ENCODE measurements at regions not wholly inside any gene's neighbourhood (a gene's known extent, or its start where the extent isn't known, plus 50 kb on each side); places are given as distances from the start of the nearest gene placed in this dataset.

- DNase-seq (ENCODE audit: low read depth in 1 of 2, low spot score in 1 of 2) = no peak
- Histone ChIP-seq H3K4me3 (replicated peaks; ENCODE audit: insufficient read depth, low read length) (no peak overlapping the region), H3K27ac (replicated peaks) (no peak overlapping the region), H3K27me3 (ENCODE audit: insufficient read depth, poor library complexity, severe bottlenecking) (no peaks in the 10 kb centered on the region)
- no peak for TF ChIP-seq GABPA (IDR thresholded peaks at IDR 0.05; ENCODE audit: low read depth)
- no peak for TF ChIP-seq CTCF (IDR thresholded peaks at IDR 0.05; ENCODE audit: insufficient read depth, low read length)
- no peak for TF ChIP-seq SPI1 (IDR thresholded peaks at IDR 0.05; ENCODE audit: borderline replicate concordance, low read depth)
- TF ChIP-seq POLR2AphosphoS5 (IDR thresholded peaks at IDR 0.05; ENCODE audit: low read depth) = no peak
- TF ChIP-seq, protein P1, sequence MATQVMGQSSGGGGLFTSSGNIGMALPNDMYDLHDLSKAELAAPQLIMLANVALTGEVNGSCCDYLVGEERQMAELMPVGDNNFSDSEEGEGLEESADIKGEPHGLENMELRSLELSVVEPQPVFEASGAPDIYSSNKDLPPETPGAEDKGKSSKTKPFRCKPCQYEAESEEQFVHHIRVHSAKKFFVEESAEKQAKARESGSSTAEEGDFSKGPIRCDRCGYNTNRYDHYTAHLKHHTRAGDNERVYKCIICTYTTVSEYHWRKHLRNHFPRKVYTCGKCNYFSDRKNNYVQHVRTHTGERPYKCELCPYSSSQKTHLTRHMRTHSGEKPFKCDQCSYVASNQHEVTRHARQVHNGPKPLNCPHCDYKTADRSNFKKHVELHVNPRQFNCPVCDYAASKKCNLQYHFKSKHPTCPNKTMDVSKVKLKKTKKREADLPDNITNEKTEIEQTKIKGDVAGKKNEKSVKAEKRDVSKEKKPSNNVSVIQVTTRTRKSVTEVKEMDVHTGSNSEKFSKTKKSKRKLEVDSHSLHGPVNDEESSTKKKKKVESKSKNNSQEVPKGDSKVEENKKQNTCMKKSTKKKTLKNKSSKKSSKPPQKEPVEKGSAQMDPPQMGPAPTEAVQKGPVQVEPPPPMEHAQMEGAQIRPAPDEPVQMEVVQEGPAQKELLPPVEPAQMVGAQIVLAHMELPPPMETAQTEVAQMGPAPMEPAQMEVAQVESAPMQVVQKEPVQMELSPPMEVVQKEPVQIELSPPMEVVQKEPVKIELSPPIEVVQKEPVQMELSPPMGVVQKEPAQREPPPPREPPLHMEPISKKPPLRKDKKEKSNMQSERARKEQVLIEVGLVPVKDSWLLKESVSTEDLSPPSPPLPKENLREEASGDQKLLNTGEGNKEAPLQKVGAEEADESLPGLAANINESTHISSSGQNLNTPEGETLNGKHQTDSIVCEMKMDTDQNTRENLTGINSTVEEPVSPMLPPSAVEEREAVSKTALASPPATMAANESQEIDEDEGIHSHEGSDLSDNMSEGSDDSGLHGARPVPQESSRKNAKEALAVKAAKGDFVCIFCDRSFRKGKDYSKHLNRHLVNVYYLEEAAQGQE (IDR thresholded peaks at IDR 0.05; ENCODE audit: insufficient replicate concordance, low read depth) = no peak
These were observed 263.3 kb upstream of the PKDCC start for GRCh38 chr2:41784496-41784895.

DNA sequence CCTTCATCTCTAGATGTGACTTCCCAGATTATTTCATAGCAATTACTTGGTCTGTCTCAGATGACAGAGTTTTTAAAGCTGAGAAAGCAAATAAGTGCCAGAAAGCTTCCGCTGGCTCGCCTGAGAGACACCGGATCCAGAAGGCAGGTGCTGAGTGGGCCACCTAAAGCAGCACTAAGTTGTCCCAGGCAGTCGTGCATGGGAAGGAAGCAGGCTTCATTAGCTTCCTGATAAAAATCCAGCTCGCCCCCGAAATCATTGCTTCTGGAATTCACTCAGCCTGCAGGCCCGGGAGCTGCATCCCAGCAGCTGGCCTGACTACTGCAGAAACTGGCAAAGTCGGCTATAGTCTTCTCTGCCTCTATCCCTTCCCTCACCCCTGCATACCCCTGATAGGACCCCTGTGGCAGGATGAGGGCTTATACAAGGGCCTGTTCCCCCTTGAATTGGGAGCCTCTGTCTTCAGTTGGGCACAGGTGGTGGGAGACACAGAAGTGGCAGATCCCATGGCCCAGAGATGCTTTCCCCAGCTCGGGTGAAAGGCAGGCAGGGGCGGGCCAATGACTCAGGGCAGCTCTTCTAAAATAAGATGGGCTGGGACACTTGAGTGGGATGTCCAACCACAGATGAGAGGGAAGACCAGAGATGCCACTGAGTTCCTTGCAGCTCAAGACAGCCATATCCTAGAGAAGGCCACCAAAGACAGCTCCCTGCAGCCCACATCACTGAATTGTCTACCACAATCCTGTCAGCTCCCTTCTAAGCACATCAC is 262.4 kb upstream of the PKDCC start:
- DNase-seq (ENCODE audit: low read depth in 1 of 2, low spot score in 1 of 2) = no peak
- no peak for TF ChIP-seq GABPA (IDR thresholded peaks at IDR 0.05; ENCODE audit: low read depth)
- TF ChIP-seq, protein P1 (IDR thresholded peaks at IDR 0.05; ENCODE audit: insufficient replicate concordance, low read depth) = no peak
- TF ChIP-seq SPI1 (IDR thresholded peaks at IDR 0.05; ENCODE audit: borderline replicate concordance, low read depth) = no peak
- Histone ChIP-seq H3K27me3 (ENCODE audit: insufficient read depth, poor library complexity, severe bottlenecking) (no peaks in the 10 kb centered on the region), H3K4me3 (replicated peaks; ENCODE audit: insufficient read depth, low read length) (no peak overlapping the region), H3K27ac (replicated peaks) (no peak overlapping the region)

DNA sequence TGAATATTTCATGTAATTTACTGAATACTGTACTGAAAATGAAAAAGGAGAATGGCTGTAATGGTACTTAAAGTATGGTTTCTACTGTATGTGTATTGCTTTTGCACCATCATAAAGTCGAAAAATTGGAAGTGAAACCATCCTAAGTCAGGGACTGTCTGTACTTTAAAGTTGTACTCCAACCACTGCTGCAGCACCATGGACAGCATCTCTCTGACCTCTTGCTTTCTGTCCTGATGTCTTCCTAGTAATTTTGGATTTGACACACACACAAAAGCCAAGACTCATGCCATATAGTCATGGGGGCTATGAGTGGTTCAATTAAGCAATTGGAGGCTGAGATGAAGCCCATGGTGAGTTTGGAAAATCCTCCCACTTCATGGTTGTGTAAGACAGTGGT is 256.3 kb upstream of the PKDCC start:
- H3K27ac ChIP-seq (replicated peaks) = no peak overlapping the region
- no peak overlapping the region for H3K4me3 ChIP-seq (replicated peaks; ENCODE audit: insufficient read depth, low read length)
- TF ChIP-seq, protein P1 (IDR thresholded peaks at IDR 0.05; ENCODE audit: insufficient replicate concordance, low read depth) = peak; percentile 99
- no peak for TF ChIP-seq CTCF (IDR thresholded peaks at IDR 0.05; ENCODE audit: insufficient read depth, low read length)
- H3K27me3 ChIP-seq (ENCODE audit: insufficient read depth, poor library complexity, severe bottlenecking) = no peaks in the 10 kb centered on the region
- DNase-seq (ENCODE audit: low read depth in 1 of 2, low spot score in 1 of 2) = peak in 1 of 2 experiments; percentile 2

Data from HL-60 (cell line).